Right lobe of liver (tissue), 6 donors: ENCODE measurements at regions not wholly inside any gene's neighbourhood (a gene's known extent, or its start where the extent isn't known, plus 50 kb on each side); places are given as distances from the start of the nearest gene placed in this dataset.

Experiments used
- ATAC-seq, 4 donors: fragments of 200-7000 bp; cut with Tn5 transposase; one replicate each; pipeline ENCODE4 v1.9.1; 2020; ENCODE audit warnings: mild to moderate bottlenecking in 4 of 4, moderate library complexity in 4 of 4
- DNase-seq, 3 donors: peaks; one replicate each; pipeline ENCODE4 v3.0.0-alpha.2; 2020
- H3K27ac ChIP-seq, 3 donors: fragments of 200-600 bp; one replicate each; pipeline ENCODE4 v1.8.0; 2022
- H3K27me3 ChIP-seq, 2 donors: fragments of 200-600 bp; one replicate each; pipeline ENCODE4 v1.8.0; 2022
- H3K36me3 ChIP-seq, 4 donors: fragments of 200-600 bp; sonication (generic) in 1 of 4; one replicate each; pipeline versions ENCODE4 v1.5.1 to v1.8.0; 2017 to 2022; ENCODE audit warnings: control low read depth in 1 of 4
- H3K4me1 ChIP-seq, 4 donors: fragments of 200-600 bp; sonication (generic) in 1 of 4; one replicate each; pipeline versions ENCODE4 v1.5.1 to v1.8.0; 2017 to 2022; ENCODE audit warnings: control low read depth in 1 of 4
- H3K4me3 ChIP-seq, 3 donors: fragments of 200-600 bp; one replicate each; pipeline ENCODE4 v1.8.0; 2022
- H3K9me3 ChIP-seq, 4 donors: fragments of 200-600 bp; sonication (generic) in 1 of 4; one replicate each; pipeline versions ENCODE4 v1.5.1 to v1.8.0; 2017 to 2022; ENCODE audit warnings: control low read depth in 1 of 4
- POLR2A ChIP-seq: fragments of 450-650 bp; IDR thresholded peaks from one replicate; pipeline ENCODE4 v1.6.1; 2017; ENCODE audit warnings: antibody characterized with exemption, mild to moderate bottlenecking
- WGBS: methylation state at CpG from one replicate; pipeline ENCODE4 v1.1.6; 2018; ENCODE audit warnings: low coverage, low lambda C conversion rate; ENCODE audit not compliant: insufficient coverage; ENCODE audit errors: missing lambda C conversion rate; 5-methylcytosine and 5-hydroxymethylcytosine counted together
- intact Hi-C, 2 donors: fragments of 100-400 bp; cut with DNase I; formaldehyde crosslinking; loops; one replicate each; pipeline versions ENCODE4 v1.11.2 to v1.14.1; 2022
- TF ChIP-seq, protein P1 (sequence below), 4 donors: fragments of 200-600 bp in 3 of 4; fragments of 450-650 bp in 1 of 4; IDR thresholded peaks; one replicate each; pipeline versions ENCODE4 v1.5.1 to v1.8.0; 2016 to 2022; ENCODE audit warnings: antibody characterized with exemption in 4 of 4, mild to moderate bottlenecking in 2 of 4
- donor health status: DM: no; HTN: yes; CAD: no.
- donor health status: DM: no; HTN: no; CAD: no.
- donor health status: DM: no; HTN: no; CAD: no.
- donor health status: DM: no; HTN: yes; CAD: no.
- donor health status: DM: no; HTN: yes; CAD: no.

DNA sequence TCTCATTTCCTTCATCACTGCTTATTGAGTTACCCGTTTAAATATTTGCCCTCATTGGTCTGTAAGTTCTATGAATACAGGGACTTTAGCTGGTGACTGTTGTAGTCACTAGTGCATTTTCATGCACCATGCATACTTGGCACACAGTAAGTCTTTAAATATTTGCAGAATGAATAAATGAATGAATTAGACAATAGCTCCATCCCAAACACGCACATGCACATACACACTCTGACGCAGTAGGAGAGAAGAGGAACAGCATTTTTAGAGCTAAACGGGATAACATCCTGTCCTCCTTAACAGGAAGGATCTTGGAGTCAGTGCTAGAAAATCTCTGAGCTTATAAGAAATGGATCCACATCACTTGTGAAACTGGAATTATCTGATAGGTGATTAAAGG, 447.7 kb downstream of the KIF4B start:
- TF ChIP-seq POLR2A: no peak
- TF ChIP-seq, protein P1, sequence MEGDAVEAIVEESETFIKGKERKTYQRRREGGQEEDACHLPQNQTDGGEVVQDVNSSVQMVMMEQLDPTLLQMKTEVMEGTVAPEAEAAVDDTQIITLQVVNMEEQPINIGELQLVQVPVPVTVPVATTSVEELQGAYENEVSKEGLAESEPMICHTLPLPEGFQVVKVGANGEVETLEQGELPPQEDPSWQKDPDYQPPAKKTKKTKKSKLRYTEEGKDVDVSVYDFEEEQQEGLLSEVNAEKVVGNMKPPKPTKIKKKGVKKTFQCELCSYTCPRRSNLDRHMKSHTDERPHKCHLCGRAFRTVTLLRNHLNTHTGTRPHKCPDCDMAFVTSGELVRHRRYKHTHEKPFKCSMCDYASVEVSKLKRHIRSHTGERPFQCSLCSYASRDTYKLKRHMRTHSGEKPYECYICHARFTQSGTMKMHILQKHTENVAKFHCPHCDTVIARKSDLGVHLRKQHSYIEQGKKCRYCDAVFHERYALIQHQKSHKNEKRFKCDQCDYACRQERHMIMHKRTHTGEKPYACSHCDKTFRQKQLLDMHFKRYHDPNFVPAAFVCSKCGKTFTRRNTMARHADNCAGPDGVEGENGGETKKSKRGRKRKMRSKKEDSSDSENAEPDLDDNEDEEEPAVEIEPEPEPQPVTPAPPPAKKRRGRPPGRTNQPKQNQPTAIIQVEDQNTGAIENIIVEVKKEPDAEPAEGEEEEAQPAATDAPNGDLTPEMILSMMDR (IDR thresholded peaks at IDR 0.05): no peak
- peaks cover 0 to 34% (median 15%) of the 10 kb centered on the region in 4 donors for H3K4me1 ChIP-seq
- H3K27me3 ChIP-seq: no peaks in the 10 kb centered on the region
- H3K27ac ChIP-seq: peak overlapping the region in 1 of 3 donors; percentile 49
- ATAC-seq (peak in 1 of 4 donors; percentile 12), DNase-seq (no peak)
- H3K36me3 ChIP-seq: no peaks in the 10 kb centered on the region
- 57% methylated on average over 4 of the region's 4 CpGs for WGBS
- no peaks in the 10 kb centered on the region for H3K9me3 ChIP-seq
- no peak overlapping the region for H3K4me3 ChIP-seq
- intact Hi-C loops: no loop called here

DNA sequence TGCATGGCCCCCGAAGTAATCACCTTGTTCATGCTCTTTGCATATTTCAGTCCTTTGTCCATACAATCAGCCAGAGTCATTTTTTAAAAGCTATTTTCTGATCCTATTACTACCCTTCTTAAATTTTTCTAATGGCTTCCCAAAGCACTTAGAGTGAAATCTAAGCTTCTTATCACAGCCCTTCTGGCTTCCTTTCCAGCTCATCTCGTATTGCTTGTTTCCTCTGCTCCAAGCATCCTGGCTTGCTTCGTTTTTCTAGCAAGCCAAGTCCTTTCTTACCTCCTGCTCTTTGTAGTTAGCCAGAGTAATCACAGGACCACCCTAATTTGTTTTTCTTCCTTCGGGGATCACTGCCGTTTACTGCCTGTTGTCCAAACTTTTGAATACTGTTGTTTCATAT, 453.3 kb downstream of the KIF4B start:
- no peak for DNase-seq
- Histone ChIP-seq H3K27ac (no peak overlapping the region), H3K9me3 (no peaks in the 10 kb centered on the region), H3K4me1 (no peaks in the 10 kb centered on the region), H3K36me3 (no peaks in the 10 kb centered on the region), H3K27me3 (no peaks in the 10 kb centered on the region), H3K4me3 (no peak overlapping the region)
- TF ChIP-seq, protein P1 (IDR thresholded peaks at IDR 0.05): no peak
- TF ChIP-seq POLR2A: no peak
- 51% methylated on average over 5 of the region's 5 CpGs for WGBS
- ATAC-seq: no peak
- intact Hi-C loops: no loop called here

DNA sequence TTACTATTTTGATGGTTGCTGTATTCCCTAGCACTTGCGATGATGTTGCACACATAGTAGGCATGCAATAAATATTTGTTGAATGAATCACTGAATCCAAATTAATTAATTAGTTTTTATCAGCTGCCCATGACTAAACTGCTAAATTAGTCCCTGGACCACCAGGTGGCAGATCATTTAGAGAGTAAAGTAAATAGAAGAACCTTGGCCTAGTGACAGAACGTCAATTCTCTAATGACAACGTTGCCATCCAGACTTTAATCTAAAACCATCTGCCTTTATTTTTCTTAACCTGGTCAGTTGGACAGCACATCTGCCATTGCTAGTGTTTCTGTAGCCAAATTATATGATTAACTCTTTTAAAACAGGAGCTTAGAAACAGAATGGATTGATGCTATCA, 457.5 kb downstream of the KIF4B start:
- DNase-seq: no peak
- Histone ChIP-seq H3K4me3 (no peak overlapping the region), H3K27me3 (no peaks in the 10 kb centered on the region), H3K9me3 (no peaks in the 10 kb centered on the region), H3K27ac (no peak overlapping the region), H3K4me1 (no peaks in the 10 kb centered on the region), H3K36me3 (no peaks in the 10 kb centered on the region)
- WGBS: 48% methylated on average over 3 of the region's 3 CpGs
- TF ChIP-seq POLR2A: no peak
- TF ChIP-seq, protein P1 (IDR thresholded peaks at IDR 0.05): no peak
- intact Hi-C loops: no loop called here
- no peak for ATAC-seq

DNA sequence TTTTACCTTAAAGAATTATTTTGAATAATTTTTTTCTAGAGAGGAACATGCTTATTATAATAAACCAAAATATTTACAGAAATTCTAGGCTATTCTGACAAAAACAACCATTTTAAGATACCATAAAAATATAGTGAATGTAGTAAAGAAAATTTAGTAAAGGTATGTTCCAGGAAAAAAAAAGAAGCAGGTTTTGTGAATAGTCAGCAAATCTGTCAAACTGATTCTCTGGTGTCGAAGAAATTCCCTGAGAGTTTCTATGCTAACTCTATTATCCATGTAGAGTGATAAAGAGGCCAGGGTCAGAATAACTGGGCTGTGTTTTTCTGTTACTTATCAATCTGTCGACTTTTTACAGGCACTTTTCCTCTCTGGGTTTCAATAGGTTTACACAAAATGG, 459.2 kb downstream of the KIF4B start:
- TF ChIP-seq, protein P1 (IDR thresholded peaks at IDR 0.05): no peak
- TF ChIP-seq POLR2A: no peak
- H3K27me3 ChIP-seq: no peaks in the 10 kb centered on the region
- H3K27ac ChIP-seq: no peak overlapping the region
- H3K9me3 ChIP-seq: no peaks in the 10 kb centered on the region
- DNase-seq (no peak), ATAC-seq (no peak)
- intact Hi-C loops: no loop called here
- 59% methylated on average over 2 of the region's 2 CpGs for WGBS
- no peak overlapping the region for H3K4me3 ChIP-seq
- no peaks in the 10 kb centered on the region for H3K4me1 ChIP-seq
- H3K36me3 ChIP-seq: no peaks in the 10 kb centered on the region

DNA sequence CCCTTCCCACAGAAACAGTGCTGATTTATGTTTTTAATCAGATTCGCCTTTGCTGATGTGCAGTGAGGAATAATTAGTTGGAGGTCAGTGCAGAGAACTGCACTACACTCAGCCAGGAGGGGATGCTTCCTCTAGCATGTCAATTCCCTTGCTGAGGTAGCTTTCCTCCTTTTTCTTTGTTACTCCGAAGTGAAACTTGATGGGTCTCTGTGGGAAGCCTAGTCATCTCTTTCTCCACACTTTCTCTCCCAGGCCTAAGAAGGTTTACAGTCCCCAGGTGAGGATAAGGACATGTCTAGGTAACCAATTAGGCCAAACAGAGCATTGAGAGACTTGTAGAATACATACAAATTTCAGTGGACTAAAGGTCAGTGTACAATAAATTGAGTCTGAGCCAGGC, 461.8 kb downstream of the KIF4B start:
- Histone ChIP-seq H3K4me3 (no peak overlapping the region), H3K27me3 (no peaks in the 10 kb centered on the region), H3K27ac (no peak overlapping the region), H3K9me3 (no peaks in the 10 kb centered on the region), H3K36me3 (no peaks in the 10 kb centered on the region), H3K4me1 (no peaks in the 10 kb centered on the region)
- 29% methylated on average over 1 of the region's 2 CpGs for WGBS
- ATAC-seq (no peak), DNase-seq (no peak)
- intact Hi-C loops: no loop called here
- no peak for TF ChIP-seq POLR2A
- TF ChIP-seq, protein P1 (IDR thresholded peaks at IDR 0.05): no peak
